GM12878 (cell line): ENCODE measurements at regions not wholly inside any gene's neighbourhood (a gene's known extent, or its start where the extent isn't known, plus 50 kb on each side); places are given as distances from the start of the nearest gene placed in this dataset.

ENCODE experiments used
- ASH2L ChIP-seq: fragments of 300-600, 200-600 bp; sonication (generic); IDR thresholded peaks from 2 replicates; pipeline ENCODE4 v1.6.1; 2017; ENCODE audit warnings: low read depth, mild to moderate bottlenecking, borderline replicate concordance
- BHLHE40 ChIP-seq, 2 experiments: fragments of 450-650 bp in 1 of 2; IDR thresholded peaks; 2 replicates each; pipeline ENCODE4 v1.6.1; 2011 to 2017; ENCODE audit warnings: low read depth in 2 of 2, borderline replicate concordance in 1 of 2, improper control_type of control experiment in 1 of 2, low read length in 1 of 2, mild to moderate bottlenecking in 1 of 2
- EP300 ChIP-seq, 2 experiments: fragments of 150-350 bp in 1 of 2; IDR thresholded peaks; 2 replicates each; pipeline ENCODE4 v1.6.1; 2011 to 2012; ENCODE audit warnings: low read depth in 2 of 2, low read length in 2 of 2, borderline replicate concordance in 1 of 2, improper control_type of control experiment in 1 of 2, inconsistent platforms in 1 of 2; ENCODE audit not compliant: control insufficient read depth in 1 of 2
- FOS ChIP-seq: IDR thresholded peaks from 3 replicates; pipeline ENCODE4 v1.6.1; 2011; ENCODE audit warnings: borderline replicate concordance; ENCODE audit not compliant: insufficient read length; ENCODE audit errors: extremely low read depth
- NFYA ChIP-seq: IDR thresholded peaks from 2 replicates; pipeline ENCODE4 v1.6.1; 2011; ENCODE audit warnings: low read depth, mild to moderate bottlenecking, low read length, improper control_type of control experiment, borderline replicate concordance
- PAX5 ChIP-seq: IDR thresholded peaks from 2 replicates; pipeline ENCODE4 v1.6.1; 2011; ENCODE audit warnings: low read depth, low read length, borderline replicate concordance
- RFX5 ChIP-seq: IDR thresholded peaks from 2 replicates; pipeline ENCODE4 v1.6.1; 2011; ENCODE audit warnings: low read depth, low read length, improper control_type of control experiment
- RUNX3 ChIP-seq: IDR thresholded peaks from 2 replicates; pipeline ENCODE4 v1.6.1; 2012; ENCODE audit warnings: low read length, inconsistent platforms
- TCF7 ChIP-seq: IDR thresholded peaks from 2 replicates; pipeline ENCODE4 v1.6.1; 2014; ENCODE audit warnings: antibody characterized with exemption, borderline replicate concordance
- ZZZ3 ChIP-seq: IDR thresholded peaks from 2 replicates; pipeline ENCODE4 v1.6.1; 2011; ENCODE audit warnings: low read depth; ENCODE audit not compliant: control insufficient read depth, insufficient read length
- TF ChIP-seq, protein P1 (sequence below): IDR thresholded peaks from 2 replicates; pipeline ENCODE4 v1.6.1; 2011; ENCODE audit warnings: borderline replicate concordance, low read depth, mild to moderate bottlenecking, moderate library complexity, low read length; ENCODE audit not compliant: insufficient read depth, poor library complexity, severe bottlenecking
- TF ChIP-seq, protein P2 (sequence below): fragments of 450-650 bp; IDR thresholded peaks from 2 replicates; pipeline ENCODE4 v1.6.1; 2018; ENCODE audit warnings: mild to moderate bottlenecking, low read depth, moderate library complexity; ENCODE audit not compliant: partially characterized antibody
- TF ChIP-seq, protein P3 (sequence below): fragments of 450-650 bp; IDR thresholded peaks from 2 replicates; pipeline ENCODE4 v1.6.1; 2016; ENCODE audit warnings: mild to moderate bottlenecking
- TF ChIP-seq, protein P4 (sequence below): fragments of 450-650 bp; IDR thresholded peaks from 2 replicates; pipeline ENCODE4 v1.6.1; 2017; ENCODE audit warnings: mild to moderate bottlenecking, low read depth, inconsistent platforms; ENCODE audit not compliant: poor library complexity, severe bottlenecking
- TF ChIP-seq, protein P5 (sequence below): fragments of 450-650 bp; IDR thresholded peaks from 2 replicates; pipeline ENCODE4 v1.6.1; 2018; ENCODE audit warnings: borderline replicate concordance, mild to moderate bottlenecking; ENCODE audit not compliant: partially characterized antibody

DNA sequence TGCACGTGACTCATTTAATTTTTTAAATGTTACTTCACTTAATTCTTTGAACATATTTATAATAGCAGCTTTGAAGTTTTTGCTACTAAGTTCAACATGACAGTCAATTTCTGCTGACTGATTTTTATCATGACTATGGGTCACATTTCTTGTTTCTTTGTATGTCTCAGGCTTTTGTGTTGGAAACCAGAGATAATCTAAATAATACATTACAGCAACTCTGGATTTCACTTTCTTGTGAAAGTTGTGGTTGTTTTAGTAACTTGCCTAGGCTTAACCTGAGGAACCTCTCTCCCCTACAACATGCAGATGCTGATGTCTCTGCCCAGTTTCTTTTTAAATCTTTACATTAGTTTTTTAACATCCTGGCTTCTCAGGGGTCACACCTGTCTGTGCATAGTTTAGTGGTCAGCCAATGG lies 180.8 kb downstream of the CCDC71L start (continued):
- TF ChIP-seq, protein P1, sequence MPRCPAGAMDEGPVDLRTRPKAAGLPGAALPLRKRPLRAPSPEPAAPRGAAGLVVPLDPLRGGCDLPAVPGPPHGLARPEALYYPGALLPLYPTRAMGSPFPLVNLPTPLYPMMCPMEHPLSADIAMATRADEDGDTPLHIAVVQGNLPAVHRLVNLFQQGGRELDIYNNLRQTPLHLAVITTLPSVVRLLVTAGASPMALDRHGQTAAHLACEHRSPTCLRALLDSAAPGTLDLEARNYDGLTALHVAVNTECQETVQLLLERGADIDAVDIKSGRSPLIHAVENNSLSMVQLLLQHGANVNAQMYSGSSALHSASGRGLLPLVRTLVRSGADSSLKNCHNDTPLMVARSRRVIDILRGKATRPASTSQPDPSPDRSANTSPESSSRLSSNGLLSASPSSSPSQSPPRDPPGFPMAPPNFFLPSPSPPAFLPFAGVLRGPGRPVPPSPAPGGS, result no peak
- TF ChIP-seq, protein P2, sequence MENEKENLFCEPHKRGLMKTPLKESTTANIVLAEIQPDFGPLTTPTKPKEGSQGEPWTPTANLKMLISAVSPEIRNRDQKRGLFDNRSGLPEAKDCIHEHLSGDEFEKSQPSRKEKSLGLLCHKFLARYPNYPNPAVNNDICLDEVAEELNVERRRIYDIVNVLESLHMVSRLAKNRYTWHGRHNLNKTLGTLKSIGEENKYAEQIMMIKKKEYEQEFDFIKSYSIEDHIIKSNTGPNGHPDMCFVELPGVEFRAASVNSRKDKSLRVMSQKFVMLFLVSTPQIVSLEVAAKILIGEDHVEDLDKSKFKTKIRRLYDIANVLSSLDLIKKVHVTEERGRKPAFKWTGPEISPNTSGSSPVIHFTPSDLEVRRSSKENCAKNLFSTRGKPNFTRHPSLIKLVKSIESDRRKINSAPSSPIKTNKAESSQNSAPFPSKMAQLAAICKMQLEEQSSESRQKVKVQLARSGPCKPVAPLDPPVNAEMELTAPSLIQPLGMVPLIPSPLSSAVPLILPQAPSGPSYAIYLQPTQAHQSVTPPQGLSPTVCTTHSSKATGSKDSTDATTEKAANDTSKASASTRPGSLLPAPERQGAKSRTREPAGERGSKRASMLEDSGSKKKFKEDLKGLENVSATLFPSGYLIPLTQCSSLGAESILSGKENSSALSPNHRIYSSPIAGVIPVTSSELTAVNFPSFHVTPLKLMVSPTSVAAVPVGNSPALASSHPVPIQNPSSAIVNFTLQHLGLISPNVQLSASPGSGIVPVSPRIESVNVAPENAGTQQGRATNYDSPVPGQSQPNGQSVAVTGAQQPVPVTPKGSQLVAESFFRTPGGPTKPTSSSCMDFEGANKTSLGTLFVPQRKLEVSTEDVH, result no peak
- no peak for TF ChIP-seq TCF7
- TF ChIP-seq ZZZ3, result no peak
- TF ChIP-seq PAX5, result no peak
- no peak for TF ChIP-seq NFYA
- TF ChIP-seq FOS, result no peak
- 0 out of 4 replicates have a peak, but pooled peaks of 1 of the 2 experiments have one; percentile 18 for TF ChIP-seq BHLHE40 (IDR thresholded peaks at IDR 0.05; ENCODE audit: borderline replicate concordance in 1 of 2, low read depth in 2 of 2, low read length in 1 of 2)
- TF ChIP-seq EP300 (IDR thresholded peaks at IDR 0.05; ENCODE audit: borderline replicate concordance in 1 of 2, control insufficient read depth in 1 of 2, low read depth in 2 of 2, low read length in 2 of 2), result peak; percentile 28 to 33; a peak in 2 of 4 replicates
- peak; percentile 66 for TF ChIP-seq RUNX3
- TF ChIP-seq, protein P3, sequence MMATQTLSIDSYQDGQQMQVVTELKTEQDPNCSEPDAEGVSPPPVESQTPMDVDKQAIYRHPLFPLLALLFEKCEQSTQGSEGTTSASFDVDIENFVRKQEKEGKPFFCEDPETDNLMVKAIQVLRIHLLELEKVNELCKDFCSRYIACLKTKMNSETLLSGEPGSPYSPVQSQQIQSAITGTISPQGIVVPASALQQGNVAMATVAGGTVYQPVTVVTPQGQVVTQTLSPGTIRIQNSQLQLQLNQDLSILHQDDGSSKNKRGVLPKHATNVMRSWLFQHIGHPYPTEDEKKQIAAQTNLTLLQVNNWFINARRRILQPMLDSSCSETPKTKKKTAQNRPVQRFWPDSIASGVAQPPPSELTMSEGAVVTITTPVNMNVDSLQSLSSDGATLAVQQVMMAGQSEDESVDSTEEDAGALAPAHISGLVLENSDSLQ, result no peak
- TF ChIP-seq, protein P4, sequence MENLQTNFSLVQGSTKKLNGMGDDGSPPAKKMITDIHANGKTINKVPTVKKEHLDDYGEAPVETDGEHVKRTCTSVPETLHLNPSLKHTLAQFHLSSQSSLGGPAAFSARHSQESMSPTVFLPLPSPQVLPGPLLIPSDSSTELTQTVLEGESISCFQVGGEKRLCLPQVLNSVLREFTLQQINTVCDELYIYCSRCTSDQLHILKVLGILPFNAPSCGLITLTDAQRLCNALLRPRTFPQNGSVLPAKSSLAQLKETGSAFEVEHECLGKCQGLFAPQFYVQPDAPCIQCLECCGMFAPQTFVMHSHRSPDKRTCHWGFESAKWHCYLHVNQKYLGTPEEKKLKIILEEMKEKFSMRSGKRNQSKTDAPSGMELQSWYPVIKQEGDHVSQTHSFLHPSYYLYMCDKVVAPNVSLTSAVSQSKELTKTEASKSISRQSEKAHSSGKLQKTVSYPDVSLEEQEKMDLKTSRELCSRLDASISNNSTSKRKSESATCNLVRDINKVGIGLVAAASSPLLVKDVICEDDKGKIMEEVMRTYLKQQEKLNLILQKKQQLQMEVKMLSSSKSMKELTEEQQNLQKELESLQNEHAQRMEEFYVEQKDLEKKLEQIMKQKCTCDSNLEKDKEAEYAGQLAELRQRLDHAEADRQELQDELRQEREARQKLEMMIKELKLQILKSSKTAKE, result peak; percentile 41
- no peak for TF ChIP-seq RFX5
- no peak for TF ChIP-seq ASH2L
- TF ChIP-seq, protein P5, sequence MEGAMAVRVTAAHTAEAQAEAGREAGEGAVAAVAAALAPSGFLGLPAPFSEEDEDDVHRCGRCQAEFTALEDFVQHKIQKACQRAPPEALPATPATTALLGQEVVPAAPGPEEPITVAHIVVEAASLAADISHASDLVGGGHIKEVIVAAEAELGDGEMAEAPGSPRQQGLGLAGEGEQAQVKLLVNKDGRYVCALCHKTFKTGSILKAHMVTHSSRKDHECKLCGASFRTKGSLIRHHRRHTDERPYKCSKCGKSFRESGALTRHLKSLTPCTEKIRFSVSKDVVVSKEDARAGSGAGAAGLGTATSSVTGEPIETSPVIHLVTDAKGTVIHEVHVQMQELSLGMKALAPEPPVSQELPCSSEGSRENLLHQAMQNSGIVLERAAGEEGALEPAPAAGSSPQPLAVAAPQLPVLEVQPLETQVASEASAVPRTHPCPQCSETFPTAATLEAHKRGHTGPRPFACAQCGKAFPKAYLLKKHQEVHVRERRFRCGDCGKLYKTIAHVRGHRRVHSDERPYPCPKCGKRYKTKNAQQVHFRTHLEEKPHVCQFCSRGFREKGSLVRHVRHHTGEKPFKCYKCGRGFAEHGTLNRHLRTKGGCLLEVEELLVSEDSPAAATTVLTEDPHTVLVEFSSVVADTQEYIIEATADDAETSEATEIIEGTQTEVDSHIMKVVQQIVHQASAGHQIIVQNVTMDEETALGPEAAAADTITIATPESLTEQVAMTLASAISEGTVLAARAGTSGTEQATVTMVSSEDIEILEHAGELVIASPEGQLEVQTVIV, result no peak
